B cell (primary cell): ENCODE measurements at regions not wholly inside any gene's neighbourhood (a gene's known extent, or its start where the extent isn't known, plus 50 kb on each side); places are given as distances from the start of the nearest gene placed in this dataset.

Source experiments
- ATAC-seq: fragments of 200-7000 bp; cut with Tn5 transposase; one replicate; pipeline ENCODE4 v1.10.0; 2021; ENCODE audit warnings: low read depth, mild to moderate bottlenecking, moderate number of reproducible peaks, moderate library complexity
- CTCF ChIA-PET: fragments of 350-600 bp; sonication (Branson Sonifier 250); formaldehyde crosslinking; loops from one replicate; lab custom pipeline; 2021; ENCODE audit warnings: antibody characterized with exemption, inconsistent platforms; lab: Charles Lee
- POLR2A ChIA-PET: fragments of 350-600 bp; sonication (Branson Sonifier 250); formaldehyde crosslinking; loops from one replicate; lab custom pipeline; 2021; ENCODE audit warnings: antibody characterized with exemption; lab: Charles Lee
- DNase-seq: peaks from one replicate; pipeline ENCODE4 v3.0.0; 2013
- H2AFZ ChIP-seq: 2 replicates; pipeline ENCODE4 v1.6.1; 2012; ENCODE audit warnings: mild to moderate bottlenecking, low read depth, low read length; ENCODE audit not compliant: insufficient read depth, poor library complexity, severe bottlenecking
- H3K27ac ChIP-seq, 2 donors: 1 replicate in 1 of 2; 2 replicates in 1 of 2; pipeline ENCODE4 v1.5.1; 2012 to 2013; ENCODE audit warnings: low read length in 2 of 2, mild to moderate bottlenecking in 2 of 2, moderate library complexity in 1 of 2
- H3K27me3 ChIP-seq, 4 experiments: fragments of 200-600 bp in 1 of 4; sonication (generic) in 1 of 4; replicated peaks in 1 of 4; 1 replicate in 2 of 4; 2 replicates in 2 of 4; pipeline versions ENCODE4 v1.6.1 to v1.7.0; 2013 to 2016; ENCODE audit warnings: low read length in 3 of 4, mild to moderate bottlenecking in 2 of 4, mixed read lengths in 1 of 4, moderate library complexity in 1 of 4; ENCODE audit not compliant: insufficient read depth in 4 of 4, control insufficient read depth in 3 of 4; ENCODE audit errors: control extremely low read depth in 1 of 4
- H3K36me3 ChIP-seq, 2 experiments: replicated peaks in 1 of 2; 1 replicate in 1 of 2; 2 replicates in 1 of 2; pipeline versions ENCODE4 v1.6.1 to v1.7.1; 2013; ENCODE audit warnings: low read length in 1 of 2; ENCODE audit not compliant: insufficient read depth in 2 of 2, control insufficient read depth in 1 of 2; ENCODE audit errors: control extremely low read depth in 1 of 2, extremely low read depth in 1 of 2
- H3K4me1 ChIP-seq, 2 donors: fragments of 200-600 bp in 1 of 2; sonication (generic) in 1 of 2; 1 replicate in 1 of 2; 2 replicates in 1 of 2; pipeline versions ENCODE4 v1.5.1 to v1.6.1; 2013 to 2017; ENCODE audit warnings: low read length in 2 of 2; ENCODE audit not compliant: control insufficient read depth in 2 of 2, insufficient read depth in 2 of 2
- H3K4me2 ChIP-seq: replicated peaks from 2 replicates; pipeline ENCODE3; 2012; ENCODE audit warnings: mild to moderate bottlenecking, low read depth, low read length; ENCODE audit not compliant: poor library complexity, severe bottlenecking
- H3K4me3 ChIP-seq, 5 experiments: fragments of 200-600 bp in 1 of 5; sonication (generic) in 1 of 5; 1 replicate in 3 of 5; 2 replicates in 2 of 5; pipeline versions ENCODE4 v1.5.1 to v1.7.0; 2011 to 2016; ENCODE audit warnings: low read length in 4 of 5, mild to moderate bottlenecking in 4 of 5, low read depth in 2 of 5, control low read depth in 1 of 5, moderate library complexity in 1 of 5; ENCODE audit not compliant: insufficient read depth in 1 of 5; ENCODE audit errors: control extremely low read depth in 1 of 5, extremely low read depth in 1 of 5
- H3K79me2 ChIP-seq: fragments of 200-600 bp; sonication (generic); one replicate; pipeline ENCODE4 v1.6.0; 2016; ENCODE audit warnings: low read length; ENCODE audit not compliant: control insufficient read depth, insufficient read depth
- H3K9ac ChIP-seq: fragments of 200-600 bp; sonication (generic); 2 replicates; pipeline ENCODE4 v1.6.1; 2017; ENCODE audit warnings: mild to moderate bottlenecking, low read length, moderate library complexity
- H3K9me3 ChIP-seq, 3 donors: one replicate each; pipeline versions ENCODE4 v1.6.1 to v1.7.1; 2013; ENCODE audit warnings: low read length in 2 of 3; ENCODE audit not compliant: control insufficient read depth in 2 of 3, insufficient read depth in 1 of 3; ENCODE audit errors: control extremely low read depth in 1 of 3
- H4K20me1 ChIP-seq: 2 replicates; pipeline ENCODE4 v1.6.0; 2012; ENCODE audit warnings: mild to moderate bottlenecking, low read length; ENCODE audit not compliant: insufficient read depth, control insufficient read depth, poor library complexity, severe bottlenecking
- H3K27ac Mint-ChIP-seq: one replicate; pipeline ENCODE4 v1.8.0; 2021; ENCODE audit warnings: mixed read lengths
- H3K27me3 Mint-ChIP-seq: one replicate; pipeline ENCODE4 v1.8.0; 2021; ENCODE audit warnings: mixed read lengths
- H3K4me1 Mint-ChIP-seq: one replicate; pipeline ENCODE4 v1.8.0; 2021; ENCODE audit warnings: mixed read lengths
- H3K4me3 Mint-ChIP-seq: one replicate; pipeline ENCODE4 v1.8.0; 2021; ENCODE audit warnings: mixed read lengths
- H3K9me3 Mint-ChIP-seq: one replicate; pipeline ENCODE4 v1.8.0; 2022; ENCODE audit warnings: mixed read lengths; ENCODE audit not compliant: insufficient read depth
- EZH2 ChIP-seq: IDR thresholded peaks from 2 replicates; pipeline ENCODE4 v1.6.1; 2012; ENCODE audit warnings: borderline replicate concordance, low read depth, mild to moderate bottlenecking, moderate library complexity, low read length; ENCODE audit not compliant: insufficient read depth, poor library complexity, severe bottlenecking
- WGBS: methylation state at CpG from one replicate; pipeline ENCODE4 v1.1.5; 2013; ENCODE audit warnings: missing lambda C conversion rate; ENCODE audit not compliant: insufficient coverage; 5-methylcytosine and 5-hydroxymethylcytosine counted together
- intact Hi-C: fragments of 100-400 bp; cut with micrococcal nuclease; formaldehyde crosslinking; loops from one replicate; pipeline ENCODE4 v1.10.0; 2022
- TF ChIP-seq, protein P1 (sequence below): fragments of 200-600 bp; IDR thresholded peaks from one replicate; pipeline ENCODE4 v1.8.0; 2022; ENCODE audit warnings: antibody characterized with exemption, mild to moderate bottlenecking

DNA sequence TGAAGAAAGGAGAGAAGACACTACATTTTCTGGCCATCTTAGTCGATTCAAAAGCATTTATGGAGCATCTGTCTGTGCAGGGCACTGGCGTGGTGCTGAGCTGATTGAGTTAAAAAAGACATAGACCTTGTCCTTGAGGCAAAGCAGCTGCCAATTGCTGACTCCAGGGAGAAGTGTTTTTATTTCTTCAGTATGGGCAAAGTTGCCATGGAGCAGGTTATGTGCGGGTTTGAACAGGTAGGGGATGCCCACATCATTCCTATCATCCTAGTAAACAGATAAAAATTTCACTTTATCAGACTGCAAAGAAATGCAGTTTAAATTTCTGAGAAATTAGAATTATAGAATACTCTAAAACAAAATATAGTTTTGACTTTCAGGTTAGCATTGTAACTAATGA lies 125.8 kb downstream of the NUP35 start:
- WGBS = 80% methylated on average over 1 of the region's 3 CpGs
- Histone ChIP-seq H3K4me3 (no peak overlapping the region), H3K27me3 (no peaks in the 10 kb centered on the region), H3K4me2 (no peak overlapping the region), H3K4me1 (no peaks in the 10 kb centered on the region), H4K20me1 (no peaks in the 10 kb centered on the region), H3K36me3 (no peaks in the 10 kb centered on the region), H2AFZ (no peak overlapping the region), H3K27ac (no peak overlapping the region), H3K9ac (no peak overlapping the region), H3K79me2 (no peaks in the 10 kb centered on the region), H3K9me3 (no peaks in the 10 kb centered on the region)
- CTCF ChIA-PET = interaction anchor here (1.0 kb wide), 1 partner anchor 19 kb away, joined by 3 read pairs; no protein-coding TSS in a partner anchor
- DNase-seq (no peak), ATAC-seq (no peak)
- Mint-ChIP-seq H3K9me3 (no peaks in the 10 kb centered on the region), H3K4me3 (no peak overlapping the region), H3K4me1 (no peaks in the 10 kb centered on the region), H3K27ac (no peak overlapping the region), H3K27me3 (no peaks in the 10 kb centered on the region)
- POLR2A ChIA-PET = no interaction called here
- intact Hi-C loops = no loop called here
- no peak for TF ChIP-seq EZH2
- TF ChIP-seq, protein P1, sequence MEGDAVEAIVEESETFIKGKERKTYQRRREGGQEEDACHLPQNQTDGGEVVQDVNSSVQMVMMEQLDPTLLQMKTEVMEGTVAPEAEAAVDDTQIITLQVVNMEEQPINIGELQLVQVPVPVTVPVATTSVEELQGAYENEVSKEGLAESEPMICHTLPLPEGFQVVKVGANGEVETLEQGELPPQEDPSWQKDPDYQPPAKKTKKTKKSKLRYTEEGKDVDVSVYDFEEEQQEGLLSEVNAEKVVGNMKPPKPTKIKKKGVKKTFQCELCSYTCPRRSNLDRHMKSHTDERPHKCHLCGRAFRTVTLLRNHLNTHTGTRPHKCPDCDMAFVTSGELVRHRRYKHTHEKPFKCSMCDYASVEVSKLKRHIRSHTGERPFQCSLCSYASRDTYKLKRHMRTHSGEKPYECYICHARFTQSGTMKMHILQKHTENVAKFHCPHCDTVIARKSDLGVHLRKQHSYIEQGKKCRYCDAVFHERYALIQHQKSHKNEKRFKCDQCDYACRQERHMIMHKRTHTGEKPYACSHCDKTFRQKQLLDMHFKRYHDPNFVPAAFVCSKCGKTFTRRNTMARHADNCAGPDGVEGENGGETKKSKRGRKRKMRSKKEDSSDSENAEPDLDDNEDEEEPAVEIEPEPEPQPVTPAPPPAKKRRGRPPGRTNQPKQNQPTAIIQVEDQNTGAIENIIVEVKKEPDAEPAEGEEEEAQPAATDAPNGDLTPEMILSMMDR = no peak

DNA sequence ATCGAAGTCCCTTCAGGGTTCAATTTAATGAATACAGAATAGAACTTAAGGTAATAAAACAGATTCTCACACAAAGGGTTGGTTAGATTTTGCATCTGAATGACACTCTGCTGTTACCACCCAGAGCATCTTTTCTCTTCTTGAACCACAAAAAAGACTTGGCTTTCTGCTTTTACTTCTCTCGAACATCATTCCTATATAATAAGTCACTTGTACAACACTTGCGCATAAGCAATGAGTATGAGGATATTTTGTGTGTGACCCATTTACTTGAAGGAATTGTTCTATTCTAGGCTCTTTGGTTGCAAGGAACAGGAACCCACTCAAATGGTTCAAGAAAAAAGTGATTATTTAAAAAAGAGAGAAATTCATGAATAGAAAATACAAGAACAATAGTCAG lies 126.2 kb downstream of the NUP35 start:
- Histone ChIP-seq H3K4me1 (no peaks in the 10 kb centered on the region), H3K4me2 (no peak overlapping the region), H3K9ac (no peak overlapping the region), H4K20me1 (no peaks in the 10 kb centered on the region), H3K4me3 (no peak overlapping the region), H3K36me3 (no peaks in the 10 kb centered on the region), H3K9me3 (no peaks in the 10 kb centered on the region), H3K79me2 (no peaks in the 10 kb centered on the region), H2AFZ (no peak overlapping the region), H3K27ac (no peak overlapping the region), H3K27me3 (no peaks in the 10 kb centered on the region)
- TF ChIP-seq EZH2 = no peak
- TF ChIP-seq, protein P1 = no peak
- intact Hi-C loops = no loop called here
- ChIA-PET CTCF (no interaction called here), POLR2A (no interaction called here)
- no peak for ATAC-seq
- no CpG with 5 or more reads among the region's 3 CpGs for WGBS
- DNase-seq = no peak
- no peak overlapping the region for H3K27ac Mint-ChIP-seq
- no peak overlapping the region for H3K4me3 Mint-ChIP-seq
- H3K9me3 Mint-ChIP-seq = no peaks in the 10 kb centered on the region
- H3K4me1 Mint-ChIP-seq = no peaks in the 10 kb centered on the region
- H3K27me3 Mint-ChIP-seq = no peaks in the 10 kb centered on the region
